ENCODE measurements at regions not wholly inside any gene's neighbourhood (a gene's known extent, or its start where the extent isn't known, plus 50 kb on each side); places are given as distances from the start of the nearest gene placed in this dataset.

- TF ChIP-seq, protein P1, sequence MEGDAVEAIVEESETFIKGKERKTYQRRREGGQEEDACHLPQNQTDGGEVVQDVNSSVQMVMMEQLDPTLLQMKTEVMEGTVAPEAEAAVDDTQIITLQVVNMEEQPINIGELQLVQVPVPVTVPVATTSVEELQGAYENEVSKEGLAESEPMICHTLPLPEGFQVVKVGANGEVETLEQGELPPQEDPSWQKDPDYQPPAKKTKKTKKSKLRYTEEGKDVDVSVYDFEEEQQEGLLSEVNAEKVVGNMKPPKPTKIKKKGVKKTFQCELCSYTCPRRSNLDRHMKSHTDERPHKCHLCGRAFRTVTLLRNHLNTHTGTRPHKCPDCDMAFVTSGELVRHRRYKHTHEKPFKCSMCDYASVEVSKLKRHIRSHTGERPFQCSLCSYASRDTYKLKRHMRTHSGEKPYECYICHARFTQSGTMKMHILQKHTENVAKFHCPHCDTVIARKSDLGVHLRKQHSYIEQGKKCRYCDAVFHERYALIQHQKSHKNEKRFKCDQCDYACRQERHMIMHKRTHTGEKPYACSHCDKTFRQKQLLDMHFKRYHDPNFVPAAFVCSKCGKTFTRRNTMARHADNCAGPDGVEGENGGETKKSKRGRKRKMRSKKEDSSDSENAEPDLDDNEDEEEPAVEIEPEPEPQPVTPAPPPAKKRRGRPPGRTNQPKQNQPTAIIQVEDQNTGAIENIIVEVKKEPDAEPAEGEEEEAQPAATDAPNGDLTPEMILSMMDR (IDR thresholded peaks at IDR 0.05; ENCODE audit: low read length) = no peak
- no peak for TF ChIP-seq EZH2 (IDR thresholded peaks at IDR 0.05; ENCODE audit: borderline replicate concordance, low read length)
These were observed 115.8 kb upstream of the FSHR start for GRCh38 chr2:49270091-49270490.

Measured in OCI-LY1 (cell line).